Omental fat pad (tissue), 3 donors: ENCODE measurements at regions not wholly inside any gene's neighbourhood (a gene's known extent, or its start where the extent isn't known, plus 50 kb on each side); places are given as distances from the start of the nearest gene placed in this dataset.

Source experiments
- ATAC-seq: fragments of 150-250 bp; one replicate; pipeline ENCODE4 v1.9.1; 2016; ENCODE audit warnings: mild to moderate bottlenecking, moderate library complexity; ENCODE audit not compliant: low FRiP score
- DNase-seq: peaks from one replicate; pipeline ENCODE4 v3.0.0-alpha.2; 2019; ENCODE audit warnings: low spot score
- CTCF ChIP-seq, 3 donors: fragments of 450-650 bp; IDR thresholded peaks; one replicate each; pipeline ENCODE4 v1.5.1; 2016 to 2017; ENCODE audit warnings: antibody characterized with exemption in 3 of 3, mild to moderate bottlenecking in 3 of 3, moderate library complexity in 2 of 3

DNA sequence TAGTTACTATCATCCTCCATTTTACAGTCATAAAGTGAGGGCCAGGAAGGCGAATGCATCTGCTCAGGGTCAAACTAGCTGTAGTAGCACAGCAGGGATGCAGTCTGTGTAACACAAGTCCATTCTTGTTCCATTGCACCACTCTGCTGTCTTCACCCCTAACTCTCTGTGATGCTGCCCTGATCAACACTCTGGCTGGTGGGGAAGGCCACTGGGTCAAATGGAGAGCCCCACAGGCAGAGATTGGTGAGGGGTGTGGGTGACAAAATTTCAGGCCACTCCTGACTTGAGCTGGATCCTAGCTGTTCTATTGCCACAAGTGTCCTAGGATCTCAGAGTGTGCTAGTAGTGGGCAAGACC is 136.5 kb downstream of the PJA1 start:
- TF ChIP-seq CTCF (IDR thresholded peaks at IDR 0.05), result no peak
- DNase-seq (no peak), ATAC-seq (no peak)

- ATAC-seq (no peak), DNase-seq (peak; percentile 13)
- no peak for TF ChIP-seq CTCF (IDR thresholded peaks at IDR 0.05)
These were observed 137.1 kb downstream of the PJA1 start for GRCh38 chrX:69028006-69028760.

DNA sequence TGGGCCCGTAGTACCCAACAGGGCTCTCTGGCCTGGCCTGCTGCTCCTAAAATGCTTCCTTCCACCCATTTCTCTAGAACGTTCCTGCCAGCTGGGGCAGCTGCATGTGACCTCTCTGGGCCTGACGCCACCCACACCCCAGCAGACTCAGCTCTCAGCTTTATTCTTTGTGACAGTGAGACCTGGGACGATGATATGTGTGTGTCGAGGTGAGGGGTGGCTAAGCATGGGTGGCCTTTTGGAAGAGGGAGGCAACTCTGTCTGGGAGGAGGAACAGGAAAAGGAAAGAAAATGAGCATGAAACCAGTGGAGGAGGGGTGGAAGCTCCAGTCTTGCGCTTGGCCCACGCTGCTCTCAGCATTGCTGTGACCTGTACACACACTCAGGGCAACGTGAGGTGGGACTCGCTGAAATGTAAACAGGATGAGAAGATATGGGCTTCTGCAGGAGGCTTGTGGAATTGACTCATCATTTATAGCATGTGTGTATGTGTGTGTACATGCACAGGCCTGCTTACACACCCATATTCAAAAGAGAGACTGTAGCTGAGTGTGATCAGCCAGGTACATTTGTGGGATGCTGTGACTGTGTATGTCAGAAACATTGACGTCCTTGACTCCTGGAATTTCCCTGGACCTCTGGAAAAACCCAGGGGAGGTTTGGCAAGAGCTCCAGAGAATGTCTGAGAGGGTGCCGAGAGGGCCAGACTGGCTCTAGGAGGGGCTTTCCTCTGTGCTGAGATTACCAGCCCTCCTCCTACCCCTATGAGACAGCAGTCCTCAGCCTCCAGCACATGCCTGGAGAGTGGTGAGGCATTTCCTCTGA is 137.9 kb downstream of the PJA1 start:
- TF ChIP-seq CTCF (IDR thresholded peaks at IDR 0.05), result no peak
- peak; percentile 23 for DNase-seq
- ATAC-seq, result peak; percentile 80

- no peak for DNase-seq
- TF ChIP-seq CTCF (IDR thresholded peaks at IDR 0.05), result no peak
- no peak for ATAC-seq
These were observed 139.4 kb downstream of the PJA1 start for GRCh38 chrX:69025802-69026301.

DNA sequence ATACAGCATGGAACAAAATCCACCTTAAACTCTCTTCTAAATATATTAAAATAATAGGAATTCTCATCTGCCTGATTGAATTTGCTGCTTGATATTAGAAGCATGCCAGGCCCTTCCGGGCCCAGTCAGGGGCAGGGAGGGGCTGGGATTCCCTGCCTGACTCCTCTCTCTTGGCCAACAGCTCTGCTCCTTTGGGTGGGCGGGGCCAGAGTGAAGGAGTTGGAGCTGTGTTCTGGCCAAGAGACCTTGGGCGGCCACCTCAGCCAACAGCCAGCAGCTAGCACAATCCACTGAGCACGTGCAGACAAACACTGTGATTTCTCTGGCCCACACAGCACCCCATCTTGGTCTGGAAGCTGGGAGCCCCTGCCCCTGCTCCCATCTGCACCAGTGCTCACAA is 140.3 kb downstream of the PJA1 start:
- DNase-seq, result no peak
- ATAC-seq, result peak; percentile 68
- no peak for TF ChIP-seq CTCF (IDR thresholded peaks at IDR 0.05)

- DNase-seq (no peak), ATAC-seq (no peak)
- TF ChIP-seq CTCF (IDR thresholded peaks at IDR 0.05), result no peak
These were observed 141.0 kb downstream of the PJA1 start for GRCh38 chrX:69024161-69024736.
